Lower leg skin (tissue), 3 donors: ENCODE measurements at regions not wholly inside any gene's neighbourhood (a gene's known extent, or its start where the extent isn't known, plus 50 kb on each side); places are given as distances from the start of the nearest gene placed in this dataset.

Source experiments
- POLR2A ChIP-seq, 2 donors: fragments of 450-650 bp; IDR thresholded peaks; one replicate each; pipeline ENCODE4 v1.6.1; 2016 to 2017; ENCODE audit warnings: antibody characterized with exemption in 2 of 2, mild to moderate bottlenecking in 1 of 2, moderate library complexity in 1 of 2
- TF ChIP-seq, protein P1 (sequence below), 3 donors: fragments of 450-650 bp; IDR thresholded peaks; one replicate each; pipeline ENCODE4 v1.5.1; 2016; ENCODE audit warnings: antibody characterized with exemption in 3 of 3, mild to moderate bottlenecking in 3 of 3, moderate library complexity in 2 of 3

DNA sequence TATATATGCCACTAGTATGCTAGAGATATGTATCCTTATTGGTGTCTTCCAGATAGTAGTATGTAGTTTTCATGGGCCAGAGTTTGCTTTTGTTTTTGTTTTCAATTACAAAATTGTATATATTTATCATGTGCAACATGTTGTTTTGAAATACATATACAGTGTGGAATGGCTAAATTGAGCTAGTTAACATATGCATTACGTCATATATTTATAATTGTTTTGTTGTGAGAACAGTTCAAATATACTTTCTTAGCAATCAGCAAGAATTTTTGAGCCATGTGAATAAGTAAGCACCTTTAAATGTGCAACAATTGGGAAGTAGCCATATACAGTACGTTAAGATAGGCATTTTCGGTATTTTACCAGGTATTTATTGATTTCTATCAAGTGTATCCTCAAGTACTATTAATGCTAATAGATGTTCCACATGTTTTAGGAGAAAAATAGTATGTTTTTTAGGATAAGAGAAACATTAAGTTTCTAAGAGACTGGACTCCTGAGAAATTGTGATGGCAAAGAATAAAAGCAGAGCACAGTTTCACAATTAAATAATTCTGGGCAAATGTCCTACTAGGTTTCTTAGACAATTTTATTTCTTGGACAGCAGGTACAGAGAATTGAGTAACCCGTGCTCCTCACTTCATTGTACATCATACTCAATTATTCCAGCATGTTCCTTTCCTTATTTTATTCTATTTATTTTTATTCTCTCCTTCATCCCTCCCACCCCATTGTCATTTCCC, 60.5 kb upstream of the SLC5A12 start:
- TF ChIP-seq, protein P1, sequence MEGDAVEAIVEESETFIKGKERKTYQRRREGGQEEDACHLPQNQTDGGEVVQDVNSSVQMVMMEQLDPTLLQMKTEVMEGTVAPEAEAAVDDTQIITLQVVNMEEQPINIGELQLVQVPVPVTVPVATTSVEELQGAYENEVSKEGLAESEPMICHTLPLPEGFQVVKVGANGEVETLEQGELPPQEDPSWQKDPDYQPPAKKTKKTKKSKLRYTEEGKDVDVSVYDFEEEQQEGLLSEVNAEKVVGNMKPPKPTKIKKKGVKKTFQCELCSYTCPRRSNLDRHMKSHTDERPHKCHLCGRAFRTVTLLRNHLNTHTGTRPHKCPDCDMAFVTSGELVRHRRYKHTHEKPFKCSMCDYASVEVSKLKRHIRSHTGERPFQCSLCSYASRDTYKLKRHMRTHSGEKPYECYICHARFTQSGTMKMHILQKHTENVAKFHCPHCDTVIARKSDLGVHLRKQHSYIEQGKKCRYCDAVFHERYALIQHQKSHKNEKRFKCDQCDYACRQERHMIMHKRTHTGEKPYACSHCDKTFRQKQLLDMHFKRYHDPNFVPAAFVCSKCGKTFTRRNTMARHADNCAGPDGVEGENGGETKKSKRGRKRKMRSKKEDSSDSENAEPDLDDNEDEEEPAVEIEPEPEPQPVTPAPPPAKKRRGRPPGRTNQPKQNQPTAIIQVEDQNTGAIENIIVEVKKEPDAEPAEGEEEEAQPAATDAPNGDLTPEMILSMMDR (IDR thresholded peaks at IDR 0.05), result no peak
- TF ChIP-seq POLR2A (IDR thresholded peaks at IDR 0.05), result no peak
